ENCODE measurements at regions not wholly inside any gene's neighbourhood (a gene's known extent, or its start where the extent isn't known, plus 50 kb on each side); places are given as distances from the start of the nearest gene placed in this dataset.
"Not testable (repeated sequence)": the region's sequence is repeated elsewhere in the genome, so short reads cannot be mapped to it uniquely, and the experiment has no call there.

GRCh38 chr2:91742973-91743490 lies 3051.6 kb downstream of the RPIA start:
- H3K4me1 Mint-ChIP-seq (ENCODE audit: low read depth in 2 of 2); H3K4me3 Mint-ChIP-seq; H3K27ac Mint-ChIP-seq; ATAC-seq (replicated peaks); DNase-seq; H3K36me3 Mint-ChIP-seq (ENCODE audit: insufficient read depth); H3K27me3 Mint-ChIP-seq: not testable (repeated sequence)
- peaks cover 11 to 14% of the 10 kb centered on the region in 2 donors for H3K9me3 Mint-ChIP-seq

- H3K27me3 Mint-ChIP-seq; ATAC-seq (replicated peaks); DNase-seq; H3K4me3 Mint-ChIP-seq; H3K4me1 Mint-ChIP-seq (ENCODE audit: low read depth in 2 of 2); H3K27ac Mint-ChIP-seq; H3K36me3 Mint-ChIP-seq (ENCODE audit: insufficient read depth): not testable (repeated sequence)
- H3K9me3 Mint-ChIP-seq = peaks cover 14 to 16% of the 10 kb centered on the region in 2 donors
Observed at GRCh38 chr2:91743910-91744309, 3052.4 kb downstream of the RPIA start.

GRCh38 chr2:91744700-91745141 lies 3053.2 kb downstream of the RPIA start:
- H3K4me3 Mint-ChIP-seq; DNase-seq; H3K27me3 Mint-ChIP-seq; H3K36me3 Mint-ChIP-seq (ENCODE audit: insufficient read depth); H3K27ac Mint-ChIP-seq; ATAC-seq (replicated peaks); H3K4me1 Mint-ChIP-seq (ENCODE audit: low read depth in 2 of 2): not testable (repeated sequence)
- peaks cover 14 to 18% of the 10 kb centered on the region in 2 donors for H3K9me3 Mint-ChIP-seq

- Mint-ChIP-seq H3K27ac (no peak overlapping the region), H3K4me3 (no peak overlapping the region), H3K4me1 (ENCODE audit: low read depth in 2 of 2) (no peaks in the 10 kb centered on the region), H3K27me3 (no peaks in the 10 kb centered on the region), H3K9me3 (peaks cover 0 to 12% of the 10 kb centered on the region in 2 donors), H3K36me3 (ENCODE audit: insufficient read depth) (no peaks in the 10 kb centered on the region)
- DNase-seq (no peak), ATAC-seq (replicated peaks) (peak; percentile 78)
Observed at GRCh38 chr2:91748902-91749301, 3057.4 kb downstream of the RPIA start.

- H3K27me3 Mint-ChIP-seq; DNase-seq; H3K27ac Mint-ChIP-seq; H3K36me3 Mint-ChIP-seq (ENCODE audit: insufficient read depth); H3K4me1 Mint-ChIP-seq (ENCODE audit: low read depth in 2 of 2); ATAC-seq (replicated peaks); H3K9me3 Mint-ChIP-seq; H3K4me3 Mint-ChIP-seq: not testable (repeated sequence)
Observed at GRCh38 chr2:91749665-91750064, 3058.2 kb downstream of the RPIA start.

- not testable (repeated sequence) for H3K4me3 Mint-ChIP-seq; H3K9me3 Mint-ChIP-seq; ATAC-seq (replicated peaks); H3K4me1 Mint-ChIP-seq (ENCODE audit: low read depth in 2 of 2); DNase-seq; H3K27ac Mint-ChIP-seq; H3K27me3 Mint-ChIP-seq; H3K36me3 Mint-ChIP-seq (ENCODE audit: insufficient read depth)
Observed at GRCh38 chr2:91759361-91759941, 3068.0 kb downstream of the RPIA start.

- H3K27me3 Mint-ChIP-seq; H3K27ac Mint-ChIP-seq; ATAC-seq (replicated peaks): not testable (repeated sequence)
Observed at GRCh38 chr2:91760672-91761071, 3069.2 kb downstream of the RPIA start.

GRCh38 chr2:91762312-91762711 lies 3070.8 kb downstream of the RPIA start:
- H3K27ac Mint-ChIP-seq; H3K4me3 Mint-ChIP-seq; H3K27me3 Mint-ChIP-seq; DNase-seq; H3K9me3 Mint-ChIP-seq; H3K4me1 Mint-ChIP-seq (ENCODE audit: low read depth in 2 of 2); ATAC-seq (replicated peaks); H3K36me3 Mint-ChIP-seq (ENCODE audit: insufficient read depth): not testable (repeated sequence)

More at GRCh38 chr2:91760672-91761071, 3069.2 kb downstream of the RPIA start:
- H3K4me1 Mint-ChIP-seq (ENCODE audit: low read depth in 2 of 2); H3K36me3 Mint-ChIP-seq (ENCODE audit: insufficient read depth); DNase-seq; H3K4me3 Mint-ChIP-seq; H3K9me3 Mint-ChIP-seq: not testable (repeated sequence)

- not testable (repeated sequence) for H3K27ac Mint-ChIP-seq; DNase-seq; H3K36me3 Mint-ChIP-seq (ENCODE audit: insufficient read depth); H3K4me1 Mint-ChIP-seq (ENCODE audit: low read depth in 2 of 2); H3K27me3 Mint-ChIP-seq; H3K4me3 Mint-ChIP-seq; H3K9me3 Mint-ChIP-seq; ATAC-seq (replicated peaks)
Observed at GRCh38 chr2:91763710-91764109, 3072.2 kb downstream of the RPIA start.

- not testable (repeated sequence) for H3K4me1 Mint-ChIP-seq (ENCODE audit: low read depth in 2 of 2); H3K36me3 Mint-ChIP-seq (ENCODE audit: insufficient read depth); H3K27me3 Mint-ChIP-seq; ATAC-seq (replicated peaks); H3K4me3 Mint-ChIP-seq; H3K9me3 Mint-ChIP-seq; DNase-seq; H3K27ac Mint-ChIP-seq
Observed at GRCh38 chr2:91764581-91765002, 3073.1 kb downstream of the RPIA start.

GRCh38 chr2:91765018-91765754 lies 3073.7 kb downstream of the RPIA start:
- not testable (repeated sequence) for H3K4me3 Mint-ChIP-seq; H3K27me3 Mint-ChIP-seq; ATAC-seq (replicated peaks); H3K36me3 Mint-ChIP-seq (ENCODE audit: insufficient read depth); DNase-seq; H3K4me1 Mint-ChIP-seq (ENCODE audit: low read depth in 2 of 2); H3K9me3 Mint-ChIP-seq; H3K27ac Mint-ChIP-seq

GRCh38 chr2:91766349-91767048 lies 3075.0 kb downstream of the RPIA start:
- H3K36me3 Mint-ChIP-seq (ENCODE audit: insufficient read depth); H3K27ac Mint-ChIP-seq; H3K27me3 Mint-ChIP-seq; DNase-seq; H3K4me3 Mint-ChIP-seq; H3K9me3 Mint-ChIP-seq; ATAC-seq (replicated peaks); H3K4me1 Mint-ChIP-seq (ENCODE audit: low read depth in 2 of 2): not testable (repeated sequence)

- not testable (repeated sequence) for H3K27ac Mint-ChIP-seq; H3K4me3 Mint-ChIP-seq; ATAC-seq (replicated peaks); DNase-seq; H3K36me3 Mint-ChIP-seq (ENCODE audit: insufficient read depth); H3K27me3 Mint-ChIP-seq; H3K9me3 Mint-ChIP-seq; H3K4me1 Mint-ChIP-seq (ENCODE audit: low read depth in 2 of 2)
Observed at GRCh38 chr2:91768301-91768700, 3076.8 kb downstream of the RPIA start.
